ENCODE measurements at regions not wholly inside any gene's neighbourhood (a gene's known extent, or its start where the extent isn't known, plus 50 kb on each side); places are given as distances from the start of the nearest gene placed in this dataset.
"Not testable (repeated sequence)": the region's sequence is repeated elsewhere in the genome, so short reads cannot be mapped to it uniquely, and the experiment has no call there.

GRCh38 chr12:131624369-131624739 lies 86.5 kb upstream of the SFSWAP start:
- not testable (repeated sequence) for DNase-seq

GRCh38 chr12:131624756-131625501 lies 86.0 kb upstream of the SFSWAP start:
- not testable (repeated sequence) for DNase-seq

GRCh38 chr12:131625966-131626722 lies 84.7 kb upstream of the SFSWAP start:
- not testable (repeated sequence) for DNase-seq

DNA sequence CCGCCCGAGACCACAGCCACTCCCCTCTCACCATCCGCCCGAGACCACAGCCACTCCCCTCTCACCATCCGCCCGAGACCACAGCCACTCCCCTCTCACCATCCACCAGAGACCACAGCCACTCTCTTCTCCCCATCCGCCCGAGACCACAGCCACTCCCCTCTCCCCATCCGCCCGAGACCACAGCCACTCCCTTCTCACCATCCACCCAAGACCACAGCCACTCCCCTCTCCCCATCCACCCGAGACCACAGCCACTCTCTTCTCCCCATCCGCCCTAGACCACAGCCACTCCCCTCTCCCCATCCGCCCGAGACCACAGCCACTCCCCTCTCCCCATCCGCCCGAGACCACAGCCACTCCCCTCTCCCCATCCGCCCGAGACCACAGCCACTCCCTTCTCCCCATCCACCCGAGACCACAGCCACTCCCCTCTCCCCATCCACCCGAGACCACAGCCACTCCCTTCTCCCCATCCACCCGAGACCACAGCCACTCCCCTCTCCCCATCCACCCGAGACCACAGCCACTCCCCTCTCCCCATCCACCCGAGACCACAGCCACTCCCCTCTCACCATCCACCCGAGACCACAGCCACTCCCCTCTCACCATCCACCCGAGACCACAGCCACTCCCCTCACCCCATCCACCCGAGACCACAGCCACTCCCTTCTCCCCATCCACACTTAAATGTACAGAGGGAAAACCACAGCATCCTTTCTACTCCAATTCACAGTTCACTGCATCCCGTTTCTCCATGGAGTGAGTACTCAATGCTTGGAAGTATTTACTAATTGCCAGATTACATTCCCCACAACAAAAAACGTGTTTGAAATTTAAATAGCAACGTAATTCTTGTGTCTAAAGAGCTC lies 83.5 kb upstream of the SFSWAP start:
- DNase-seq = peak in 1 of 2 donors; percentile 11

DNA sequence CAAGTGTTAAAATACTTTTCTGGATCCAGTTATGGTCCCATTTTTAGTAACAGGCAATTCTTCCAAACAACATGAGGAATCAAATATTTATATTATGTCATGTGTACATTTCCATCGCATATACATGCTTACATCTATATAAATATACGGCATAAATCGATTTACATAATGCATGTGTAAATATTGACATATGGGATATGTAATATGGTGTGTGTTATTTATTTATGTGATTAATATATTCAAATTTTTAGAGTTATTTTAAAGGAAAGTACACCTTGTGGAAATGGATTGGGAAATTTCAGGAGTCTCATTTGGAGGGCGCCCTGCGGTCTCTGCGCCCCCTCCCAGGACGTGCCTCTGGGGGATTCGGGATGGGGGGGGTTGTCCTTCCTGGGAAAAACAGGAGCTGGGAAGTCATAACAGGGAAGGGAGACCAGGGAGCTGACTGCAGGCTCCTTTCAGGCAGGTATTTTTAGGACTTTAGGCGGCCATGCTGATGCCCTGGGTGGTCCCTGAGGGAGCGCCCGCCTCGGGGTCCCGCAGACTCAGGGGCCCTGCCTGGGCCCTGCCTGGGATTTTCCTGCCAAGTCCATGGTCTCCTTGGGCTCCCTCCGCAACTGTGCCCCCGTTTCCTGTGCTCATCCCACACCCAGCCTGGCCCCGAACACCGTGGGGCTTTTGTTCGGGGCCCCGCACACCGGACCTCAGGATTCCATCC lies 82.7 kb upstream of the SFSWAP start:
- DNase-seq = no peak

DNA sequence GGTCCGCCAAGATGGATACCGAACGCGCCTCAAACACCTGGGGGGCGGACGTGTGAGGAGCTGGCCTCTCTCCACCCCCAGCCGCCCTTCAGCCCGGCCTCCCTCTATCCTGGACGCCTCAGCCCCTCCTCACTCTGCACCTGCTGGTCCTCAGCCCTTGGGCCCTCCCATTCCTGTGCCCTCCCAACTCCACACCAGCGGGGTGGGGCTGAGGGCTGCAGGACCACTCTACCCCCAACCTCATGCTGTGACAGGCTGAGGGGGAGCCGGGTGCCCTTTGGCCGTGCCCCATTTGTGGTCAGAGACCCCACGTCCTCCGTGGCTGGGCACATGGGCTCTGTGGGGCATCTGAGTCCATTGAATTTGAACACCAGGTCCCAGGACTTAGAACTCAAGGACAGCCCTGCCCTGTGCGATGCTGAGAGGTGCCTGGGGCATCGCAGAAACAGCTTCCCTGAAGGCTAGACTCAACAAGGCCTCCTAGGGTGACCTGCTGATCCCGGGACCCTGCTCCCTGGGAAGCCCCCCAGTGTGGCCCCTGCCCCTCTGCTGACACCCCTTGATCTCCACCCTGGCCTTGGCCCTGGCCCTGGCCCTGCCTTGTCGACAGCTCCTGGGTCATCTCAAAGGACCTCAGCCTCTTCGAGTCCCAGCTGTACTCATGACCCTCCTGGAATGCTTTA lies 82.0 kb upstream of the SFSWAP start:
- no peak for DNase-seq

DNA sequence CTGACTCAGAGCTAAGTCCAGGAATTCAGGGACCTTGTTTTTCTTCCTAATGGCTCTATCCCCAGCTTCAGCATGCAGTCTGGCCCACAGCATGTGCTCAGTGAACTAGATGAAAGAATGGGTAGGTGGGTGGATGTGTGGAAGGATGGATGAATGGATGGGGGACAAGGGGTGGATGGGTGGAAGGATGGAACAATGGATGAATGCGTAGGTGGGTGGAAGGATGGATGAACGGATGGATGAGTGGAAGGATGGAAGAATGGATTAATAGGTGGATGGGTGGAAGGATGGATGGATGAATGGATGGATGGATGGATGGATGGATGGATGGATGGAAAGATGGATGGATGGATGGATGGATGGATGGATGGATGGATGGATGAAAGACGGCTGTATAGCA lies 79.7 kb upstream of the SFSWAP start:
- no peak for DNase-seq

GRCh38 chr12:131631889-131632651 lies 78.8 kb upstream of the SFSWAP start:
- not testable (repeated sequence) for DNase-seq

DNA sequence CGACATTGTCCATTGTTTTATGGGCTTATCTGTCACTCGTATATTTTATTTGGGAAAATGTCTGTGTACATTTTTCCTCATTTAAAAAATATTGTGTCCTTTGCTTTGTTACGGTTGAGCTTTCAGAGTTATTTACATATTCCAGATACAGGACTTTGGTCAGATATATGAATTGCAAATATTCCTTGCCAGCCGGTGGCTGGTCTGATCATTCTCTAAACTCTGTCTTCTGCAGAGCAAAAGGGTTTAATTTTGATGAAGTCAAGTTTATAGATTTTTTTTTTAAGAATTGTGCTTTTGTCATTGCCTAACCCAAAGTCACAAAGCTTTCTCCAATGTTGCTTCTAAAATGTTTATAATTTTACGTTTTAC lies 78.3 kb upstream of the SFSWAP start:
- DNase-seq = not testable (repeated sequence)

- DNase-seq = not testable (repeated sequence)
Observed at GRCh38 chr12:131633610-131634009, 77.3 kb upstream of the SFSWAP start.

GRCh38 chr12:131634037-131634436 lies 76.9 kb upstream of the SFSWAP start:
- DNase-seq = no peak

- DNase-seq = not testable (repeated sequence)
Observed at GRCh38 chr12:131635012-131635411, 75.9 kb upstream of the SFSWAP start.

GRCh38 chr12:131635491-131636122 lies 75.3 kb upstream of the SFSWAP start:
- DNase-seq = no peak

- DNase-seq = no peak
Observed at GRCh38 chr12:131636266-131636665, 74.6 kb upstream of the SFSWAP start.

GRCh38 chr12:131636940-131637750 lies 73.7 kb upstream of the SFSWAP start:
- no peak for DNase-seq

GRCh38 chr12:131637986-131638385 lies 72.9 kb upstream of the SFSWAP start:
- no peak for DNase-seq

GRCh38 chr12:131639270-131639940 lies 71.5 kb upstream of the SFSWAP start:
- no peak for DNase-seq

DNA sequence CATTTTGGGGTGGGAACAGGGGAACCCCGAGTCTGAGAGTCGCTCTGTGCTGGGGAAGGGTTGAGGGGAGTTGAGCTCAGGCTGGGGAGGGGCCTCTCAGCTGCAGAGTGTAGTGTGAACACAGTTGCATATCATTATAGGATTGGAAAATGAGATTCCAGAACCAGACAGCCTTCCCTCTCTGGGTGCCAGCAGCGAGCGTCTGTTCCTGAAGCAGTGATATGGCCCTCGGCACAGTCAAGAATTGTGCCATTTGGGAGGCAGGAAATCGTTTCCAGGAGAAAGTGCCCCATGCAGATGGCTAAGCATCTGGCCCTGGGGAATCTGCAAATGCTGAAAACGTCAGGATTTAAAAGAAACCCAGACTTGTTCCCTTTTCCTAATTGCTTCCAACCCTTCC lies 70.4 kb upstream of the SFSWAP start:
- DNase-seq = no peak

GRCh38 chr12:131641315-131641714 lies 69.6 kb upstream of the SFSWAP start:
- DNase-seq = no peak
